GM19351 (cell line): ENCODE measurements at regions not wholly inside any gene's neighbourhood (a gene's known extent, or its start where the extent isn't known, plus 50 kb on each side); places are given as distances from the start of the nearest gene placed in this dataset.

Experiments used
- ATAC-seq: cut with Tn5 transposase; IDR thresholded peaks from one replicate; pipeline ENCODE4 v1.9.1; 2021; ENCODE audit warnings: mild to moderate bottlenecking, moderate library complexity; ENCODE audit not compliant: unreplicated experiment

GRCh38 chr10:70939441-70940003 is 51.2 kb upstream of the PCBD1 start:
- no peak for ATAC-seq

- no peak for ATAC-seq
Observed at GRCh38 chr10:70940834-70941568, 52.6 kb upstream of the PCBD1 start.

DNA sequence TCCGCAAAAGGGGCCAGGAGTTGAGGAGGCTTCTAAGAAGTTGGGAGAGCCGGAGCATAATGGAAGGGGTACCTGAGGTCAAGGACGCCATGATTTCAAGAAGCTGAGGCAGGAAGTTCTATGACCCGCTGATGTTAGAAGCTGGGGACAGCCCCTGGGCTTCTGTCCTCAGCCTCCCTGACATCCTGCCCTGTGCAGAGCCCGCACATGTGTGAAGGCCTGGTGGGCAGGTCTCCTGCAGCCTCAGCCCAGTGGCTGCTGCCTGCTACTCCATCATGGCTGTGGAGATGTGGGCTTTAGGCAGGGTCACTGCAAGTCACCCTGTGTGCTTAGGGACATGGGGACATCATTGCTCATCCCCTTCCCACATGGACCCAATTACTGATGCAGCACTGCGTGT is 53.8 kb upstream of the PCBD1 start:
- ATAC-seq: no peak

- no peak for ATAC-seq
Observed at GRCh38 chr10:70942725-70943124, 54.4 kb upstream of the PCBD1 start.

GRCh38 chr10:70943249-70943648 is 54.9 kb upstream of the PCBD1 start:
- ATAC-seq: no peak

DNA sequence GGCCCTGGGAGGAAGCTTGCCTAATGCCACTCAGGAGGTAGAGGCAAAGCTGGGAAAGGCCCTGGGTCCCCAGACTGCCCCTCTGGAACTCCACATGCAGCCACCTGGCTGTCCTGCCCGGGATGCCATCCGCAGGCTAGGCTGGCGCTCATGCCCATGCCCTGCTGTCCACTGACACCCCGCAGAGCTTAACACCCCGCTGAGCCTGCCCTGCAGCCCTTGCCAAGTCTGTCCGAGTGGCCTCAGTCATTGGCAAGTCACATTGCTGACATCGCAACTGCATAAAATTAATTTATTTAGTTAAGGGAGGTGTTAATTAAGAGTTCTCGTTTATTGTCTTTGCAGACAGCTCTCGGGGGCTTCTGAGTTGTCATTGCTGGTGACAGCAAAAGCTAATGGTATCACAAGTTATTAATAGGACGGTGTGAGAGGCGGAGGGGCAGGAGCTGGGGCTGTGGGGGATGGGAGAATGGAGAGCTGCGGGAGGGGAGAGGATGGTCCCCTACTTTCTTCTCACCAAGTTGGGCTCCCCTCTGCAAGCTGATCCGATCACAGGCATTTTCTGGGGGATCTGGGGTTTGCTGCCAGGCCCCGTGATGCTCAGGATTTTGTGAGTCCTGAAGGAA is 55.6 kb upstream of the PCBD1 start:
- no peak for ATAC-seq

- ATAC-seq: no peak
Observed at GRCh38 chr10:70950037-70950436, 61.7 kb upstream of the PCBD1 start.

- ATAC-seq: no peak
Observed at GRCh38 chr10:70950801-70951200, 62.4 kb upstream of the PCBD1 start.

GRCh38 chr10:70952401-70952800 is 64.0 kb upstream of the PCBD1 start:
- no peak for ATAC-seq

- no peak for ATAC-seq
Observed at GRCh38 chr10:70952921-70953320, 64.6 kb upstream of the PCBD1 start.

GRCh38 chr10:70954381-70955176 is 66.2 kb upstream of the PCBD1 start:
- no peak for ATAC-seq

GRCh38 chr10:70956029-70956759 is 67.8 kb upstream of the PCBD1 start:
- ATAC-seq: no peak

DNA sequence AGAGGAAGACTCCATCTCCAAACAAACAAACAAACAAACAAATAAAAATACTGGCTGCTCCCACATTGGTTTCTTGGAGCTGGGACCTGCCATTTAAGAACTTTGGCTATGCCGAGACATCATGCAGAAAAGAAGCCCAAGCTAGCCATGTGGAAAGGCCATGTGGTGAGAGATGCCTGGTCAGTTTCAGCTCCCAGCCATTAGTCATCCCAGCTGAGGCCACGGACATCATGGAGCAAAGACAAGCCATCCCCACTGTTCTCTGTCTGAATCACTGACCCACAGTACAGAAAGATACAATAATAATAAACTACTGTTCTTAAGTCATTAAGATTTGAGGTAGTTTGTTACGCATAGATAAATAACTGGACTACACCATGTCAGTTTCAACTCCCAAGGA is 70.0 kb upstream of the PCBD1 start:
- no peak for ATAC-seq

DNA sequence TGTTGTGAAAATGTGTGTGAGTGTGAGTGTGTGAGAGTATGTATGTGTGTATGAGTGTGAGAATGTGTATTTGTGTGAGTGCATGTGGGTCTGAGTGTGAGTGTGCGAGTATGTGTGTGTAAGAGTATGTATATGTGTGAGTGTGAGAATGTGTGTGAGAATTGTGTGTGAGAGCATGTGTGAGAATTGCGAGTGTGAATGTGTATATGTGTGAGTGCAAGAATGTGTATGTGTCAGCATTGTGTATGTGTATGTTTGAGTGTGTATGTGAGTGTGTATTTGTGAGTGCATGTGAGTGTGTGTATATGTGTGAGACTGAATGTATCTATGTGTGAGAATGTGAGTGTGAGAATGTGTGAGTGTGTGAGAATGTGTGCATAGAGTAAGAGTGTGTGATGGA is 72.0 kb upstream of the PCBD1 start:
- no peak for ATAC-seq

DNA sequence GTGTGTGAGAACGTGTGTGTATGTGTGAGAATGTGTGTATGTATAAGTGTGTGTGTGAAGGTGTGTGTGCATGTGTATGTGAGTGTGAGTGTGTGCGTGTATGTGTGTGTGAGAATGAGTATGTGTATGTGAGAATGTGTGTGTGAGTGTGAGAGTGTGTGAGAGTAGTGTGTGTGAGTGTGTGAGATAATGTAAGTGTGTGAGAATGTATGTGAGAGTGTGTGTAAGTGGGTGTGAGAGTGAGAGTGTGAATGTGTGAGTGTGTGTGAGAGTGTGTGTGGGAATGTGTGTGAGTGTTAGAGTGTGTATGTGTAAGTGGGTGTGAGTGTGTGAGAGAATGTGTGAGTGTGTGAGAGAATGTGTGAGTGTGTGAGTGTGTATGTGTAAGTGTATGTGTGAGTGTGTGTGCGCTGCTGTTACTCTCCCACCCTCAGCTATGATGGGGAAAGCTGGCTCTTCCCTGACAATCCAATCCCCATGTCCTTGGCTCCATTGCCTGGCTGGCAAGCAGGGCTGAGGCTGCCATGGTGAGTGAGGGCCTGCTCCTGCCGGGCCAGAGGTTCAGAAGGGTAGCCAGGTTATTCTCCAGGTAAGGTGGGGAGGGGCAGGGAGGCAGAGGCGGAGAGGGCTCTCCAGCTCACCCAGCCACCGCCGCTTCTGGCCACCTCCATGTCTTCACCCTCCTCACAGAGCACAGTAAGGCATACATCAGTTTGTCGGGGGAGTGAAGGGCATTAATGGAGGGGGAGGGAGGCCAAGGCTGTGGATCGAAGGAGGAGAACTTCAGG is 72.6 kb upstream of the PCBD1 start:
- no peak for ATAC-seq

DNA sequence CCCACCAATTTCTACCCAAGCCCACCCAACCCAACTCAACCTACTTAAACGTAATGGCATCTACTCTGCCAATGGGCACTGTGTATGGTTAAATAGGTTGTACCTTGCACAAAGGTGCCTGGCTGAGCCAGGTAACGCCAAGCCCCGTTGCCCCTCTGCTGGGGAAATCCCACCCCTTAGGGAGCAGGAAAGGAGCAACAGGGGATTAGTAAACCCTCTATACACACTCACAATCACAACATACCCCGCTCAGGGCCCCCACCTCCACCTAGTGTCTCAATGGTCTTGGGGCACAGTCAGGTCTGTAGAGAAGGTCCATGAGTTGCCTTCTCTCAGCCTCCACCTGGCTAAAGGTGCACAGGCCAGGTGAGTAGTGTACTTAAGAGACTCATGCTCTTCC is 74.3 kb upstream of the PCBD1 start:
- no peak for ATAC-seq

GRCh38 chr10:70963271-70963670 is 74.9 kb upstream of the PCBD1 start:
- ATAC-seq: no peak

DNA sequence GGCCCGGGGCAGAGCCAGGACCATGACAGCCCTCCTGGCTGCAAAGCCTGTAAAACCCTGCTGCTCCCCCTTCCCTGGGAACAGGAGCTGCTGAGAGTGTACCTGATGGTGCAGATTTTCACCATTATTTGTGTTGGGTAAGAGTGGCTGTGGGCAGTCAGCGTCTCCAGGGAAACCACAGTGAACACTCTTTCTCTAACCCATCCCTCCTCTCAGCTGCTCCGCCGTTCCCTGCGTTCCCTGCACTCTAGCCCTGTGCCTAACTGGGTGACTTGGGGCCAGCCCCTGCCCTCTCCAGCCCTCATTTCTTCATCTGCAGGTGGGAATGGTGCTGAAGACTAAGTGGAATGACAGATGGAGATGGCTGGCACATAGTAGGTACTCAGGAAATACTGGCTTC is 75.9 kb upstream of the PCBD1 start:
- no peak for ATAC-seq

GRCh38 chr10:70964881-70965280 is 76.5 kb upstream of the PCBD1 start:
- ATAC-seq: no peak

GRCh38 chr10:70965566-70965965 is 77.2 kb upstream of the PCBD1 start:
- no peak for ATAC-seq
